GM19463 (cell line): ENCODE measurements at regions not wholly inside any gene's neighbourhood (a gene's known extent, or its start where the extent isn't known, plus 50 kb on each side); places are given as distances from the start of the nearest gene placed in this dataset.
A peak's percentile ranks its signal among the peaks of the same experiment; 100 is the strongest.
"Not testable (repeated sequence)": the region's sequence is repeated elsewhere in the genome, so short reads cannot be mapped to it uniquely, and the experiment has no call there.

Experiments used
- ATAC-seq: cut with Tn5 transposase; IDR thresholded peaks from one replicate; pipeline ENCODE4 v1.9.1; 2021; ENCODE audit warnings: mild to moderate bottlenecking, moderate library complexity; ENCODE audit not compliant: unreplicated experiment

DNA sequence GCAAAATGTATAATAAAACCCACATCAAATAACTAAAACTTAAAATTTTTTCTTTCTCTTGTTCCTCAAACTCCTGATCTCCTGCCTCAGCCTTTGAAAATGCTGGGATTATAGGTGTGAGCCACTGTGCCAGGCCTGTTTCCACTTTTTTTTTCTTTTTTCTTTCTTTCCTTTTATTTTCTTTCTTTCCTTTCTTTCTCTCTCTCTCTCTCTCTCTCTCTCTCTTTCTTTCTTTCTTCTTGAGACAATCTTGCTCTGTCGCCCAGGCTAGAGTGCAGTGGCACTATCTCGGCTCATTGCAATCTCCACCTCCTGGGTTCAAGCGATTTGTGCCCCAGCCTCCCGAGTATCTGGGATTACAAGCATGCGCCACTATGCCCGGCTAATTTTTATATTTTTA lies 164.6 kb downstream of the OR2B2 start:
- no peak for ATAC-seq

DNA sequence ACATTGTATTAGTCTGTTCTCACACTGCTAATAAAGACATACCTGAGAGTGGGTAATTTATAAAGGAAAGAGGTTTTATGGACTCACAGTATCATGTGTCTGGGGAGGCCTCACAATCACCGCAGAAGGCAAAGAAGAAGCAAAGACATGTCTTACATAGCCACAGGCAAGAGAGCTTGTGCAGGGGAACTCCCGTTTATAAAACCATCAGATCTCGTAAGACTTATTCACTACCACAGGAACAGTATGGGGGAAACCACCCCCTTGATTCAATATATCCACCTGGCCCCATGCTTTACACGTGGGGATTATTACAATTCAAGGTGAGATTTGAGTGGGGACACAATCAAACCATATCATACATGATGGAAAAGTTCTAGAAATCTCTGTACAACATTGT lies 165.3 kb downstream of the OR2B2 start:
- ATAC-seq = not testable (repeated sequence)

DNA sequence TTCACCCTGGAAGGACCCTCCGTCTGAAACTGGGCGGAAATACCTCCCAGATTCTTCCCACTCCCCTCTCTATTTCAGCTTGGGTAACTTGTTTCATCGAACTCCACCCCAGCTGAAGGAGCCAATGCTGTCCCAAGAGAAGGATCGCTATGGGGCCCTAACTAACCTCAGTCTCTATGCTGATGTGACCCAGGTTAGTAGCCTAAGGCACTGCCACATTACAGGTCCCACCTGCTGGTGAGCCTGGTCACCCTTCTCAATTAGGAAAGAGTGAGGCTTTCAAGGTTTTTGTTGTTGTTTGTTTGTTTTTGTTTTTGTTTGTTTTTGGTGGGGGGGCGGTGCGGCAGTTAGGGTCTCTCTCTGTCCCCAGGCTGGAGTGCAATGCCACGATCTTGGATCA lies 168.4 kb downstream of the OR2B2 start:
- no peak for ATAC-seq

DNA sequence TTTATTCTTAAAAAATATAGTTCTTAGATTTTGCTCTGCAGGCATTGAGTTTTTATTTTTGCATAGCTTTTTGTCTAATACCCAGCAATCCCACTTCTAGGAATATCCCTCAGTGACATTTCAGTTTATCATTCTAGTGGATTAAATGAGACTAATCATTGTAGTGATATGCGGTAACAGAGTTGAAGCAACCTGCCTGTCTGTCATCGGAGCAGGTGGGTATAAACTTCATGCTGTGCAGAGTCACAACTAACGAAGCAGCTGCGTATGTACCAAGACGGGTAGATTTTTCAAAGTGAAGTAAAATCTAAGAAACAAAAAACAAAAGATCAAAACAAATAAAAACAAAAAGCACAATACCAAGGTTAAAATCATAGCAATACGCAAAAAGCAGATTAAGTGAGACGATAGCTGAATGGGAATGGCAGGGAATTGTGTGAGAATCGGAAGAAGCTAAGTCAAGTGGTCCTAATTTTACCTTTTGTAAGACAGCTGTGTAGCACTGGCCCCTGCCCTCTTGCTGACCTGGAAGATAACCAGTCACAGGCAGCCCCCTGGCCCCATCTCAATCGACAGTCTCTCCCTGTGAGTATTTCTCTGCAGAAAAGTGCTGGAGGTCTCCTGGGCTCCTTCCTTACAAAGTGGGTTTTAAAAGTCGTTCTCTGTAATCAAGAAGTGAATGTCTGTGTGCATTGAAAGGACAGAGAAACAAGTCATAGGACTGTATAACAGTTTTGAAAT lies 169.2 kb downstream of the OR2B2 start:
- ATAC-seq = no peak

DNA sequence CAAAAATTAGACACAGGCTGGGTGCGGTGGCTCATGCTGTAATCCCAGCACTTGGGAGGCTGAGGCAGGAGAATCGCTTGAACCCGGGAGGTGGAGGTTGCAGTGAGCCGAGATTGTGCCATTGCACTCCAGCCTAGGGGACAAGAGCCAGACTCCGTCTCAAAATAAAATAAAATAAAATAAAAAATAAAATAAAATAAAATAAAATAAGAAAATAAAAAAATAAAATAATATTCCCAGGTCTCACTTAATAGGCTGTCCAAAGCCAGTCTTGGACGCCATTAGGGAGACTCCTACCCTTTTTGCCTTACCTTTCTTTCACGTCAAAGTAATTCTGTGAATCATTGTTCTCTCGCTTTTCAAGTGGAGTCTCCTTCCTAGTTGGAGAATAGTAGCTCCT lies 172.3 kb downstream of the OR2B2 start:
- ATAC-seq = not testable (repeated sequence)

DNA sequence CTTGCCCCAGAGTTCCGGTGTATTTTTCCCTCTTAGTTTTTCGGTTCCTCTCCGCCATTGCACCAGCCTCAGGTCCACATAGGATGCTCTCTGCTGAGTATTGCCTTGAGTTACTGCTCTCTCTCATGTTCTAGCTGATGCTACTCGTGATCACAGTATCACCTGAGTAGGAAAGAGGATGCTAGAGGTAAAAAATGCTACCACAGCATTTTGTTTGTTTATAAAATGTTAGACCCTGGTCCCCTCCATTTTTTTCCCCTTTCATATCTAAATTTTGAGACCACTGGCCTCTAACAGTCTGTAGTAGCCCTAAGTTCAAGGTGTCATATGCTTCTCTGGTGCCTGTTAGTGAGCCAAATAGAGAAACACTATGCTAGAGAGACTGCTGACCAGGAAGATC lies 175.5 kb downstream of the OR2B2 start:
- ATAC-seq = no peak

DNA sequence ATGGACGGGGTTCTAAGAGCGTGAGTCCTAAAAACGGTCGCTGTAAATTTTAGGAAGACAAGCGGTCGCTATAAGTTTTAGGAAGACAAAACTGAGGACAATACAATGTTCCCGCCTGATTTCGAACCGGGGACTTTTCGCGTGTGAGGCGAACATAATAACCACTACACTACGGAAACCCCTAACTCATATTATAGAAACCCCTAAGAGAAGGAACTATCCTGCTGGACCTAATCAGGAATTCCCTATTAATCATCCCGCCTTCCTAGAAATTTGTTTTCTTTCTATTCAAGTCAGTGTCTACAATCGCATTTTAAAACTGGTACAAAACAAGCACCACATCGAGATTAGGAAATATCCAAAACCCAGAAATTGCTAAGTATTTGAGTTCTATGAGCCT lies 183.8 kb downstream of the OR2B2 start:
- no peak for ATAC-seq

DNA sequence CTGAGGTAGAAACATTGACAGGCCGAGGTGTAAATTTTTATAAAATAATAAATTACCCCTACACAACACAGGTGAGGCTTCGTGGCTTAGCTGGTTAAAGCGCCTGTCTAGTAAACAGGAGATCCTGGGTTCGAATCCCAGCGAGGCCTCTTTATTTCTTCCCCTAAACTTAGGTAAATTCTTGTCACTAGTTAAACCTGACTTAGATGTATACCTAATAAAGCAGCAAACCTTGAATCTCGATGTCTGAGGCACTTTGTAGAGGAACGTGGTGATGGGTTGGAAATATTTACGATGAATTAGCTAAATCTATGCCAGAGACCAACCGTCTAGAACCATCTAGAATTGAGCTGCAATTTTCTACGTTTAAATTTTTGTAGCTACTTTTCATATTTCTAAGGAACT lies 185.6 kb downstream of the OR2B2 start:
- ATAC-seq = no peak

DNA sequence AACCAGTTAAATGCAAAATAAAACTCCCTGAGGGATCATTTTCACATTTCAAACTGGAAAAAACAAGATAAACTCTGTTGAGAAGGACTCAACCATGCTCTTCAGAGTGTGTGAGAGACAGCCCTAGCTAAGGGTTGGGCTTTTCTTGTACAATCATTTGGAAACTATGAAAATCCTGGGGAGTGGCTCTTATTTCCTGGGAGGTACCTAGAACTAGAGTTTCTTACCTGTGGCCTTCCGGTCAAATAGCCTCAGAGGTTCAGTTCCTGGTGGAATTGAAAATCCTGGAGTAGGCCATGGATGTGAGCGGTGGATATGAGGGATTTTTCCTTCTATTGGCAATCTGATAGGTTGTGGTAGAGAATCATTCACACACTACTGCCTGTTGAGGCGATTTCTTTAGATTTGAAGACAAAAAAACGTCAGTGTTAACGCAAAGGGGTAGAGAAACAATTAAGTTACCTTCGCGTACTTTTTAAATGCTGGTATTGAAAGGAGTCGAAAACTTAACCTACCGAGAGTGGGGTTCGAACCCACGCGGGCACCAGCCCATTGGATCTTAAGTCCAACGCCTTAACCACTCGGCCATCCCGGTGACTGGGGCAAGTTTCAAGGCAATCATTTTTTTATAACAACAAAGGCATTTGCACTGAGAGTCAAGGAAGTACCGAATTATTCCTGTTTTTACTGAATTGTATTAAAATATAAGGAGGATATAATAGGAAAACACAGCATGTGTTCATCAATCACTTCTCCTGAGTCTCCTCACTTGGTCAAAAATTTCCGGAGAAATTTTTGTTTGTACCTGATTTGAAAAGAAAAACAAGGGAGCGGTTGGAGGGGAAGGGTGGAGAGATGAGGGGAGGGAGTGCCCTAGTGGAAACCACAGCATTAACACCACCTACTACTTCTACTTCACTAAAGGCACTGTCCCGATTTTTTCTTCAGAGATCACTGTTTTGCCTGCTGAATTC lies 191.3 kb downstream of the OR2B2 start:
- ATAC-seq = no peak

DNA sequence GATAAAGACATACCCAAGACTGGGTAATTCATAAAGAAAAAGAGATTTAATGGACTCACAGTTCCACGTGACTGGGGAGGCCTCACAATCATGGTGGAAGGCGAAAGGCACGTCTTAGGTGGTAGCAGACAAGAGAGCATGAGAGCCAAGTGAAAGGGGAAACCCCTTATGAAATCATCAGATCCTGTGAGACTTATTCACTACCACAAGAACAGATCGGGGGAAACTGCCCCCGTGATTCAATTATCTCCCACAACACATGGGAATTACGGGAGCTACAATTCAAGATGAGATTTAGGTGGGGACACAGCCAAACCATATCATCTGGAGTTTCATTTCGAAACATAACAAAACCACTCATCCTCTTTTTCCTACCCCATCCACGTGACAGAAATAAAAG lies 193.2 kb downstream of the OR2B2 start:
- ATAC-seq = not testable (repeated sequence)

DNA sequence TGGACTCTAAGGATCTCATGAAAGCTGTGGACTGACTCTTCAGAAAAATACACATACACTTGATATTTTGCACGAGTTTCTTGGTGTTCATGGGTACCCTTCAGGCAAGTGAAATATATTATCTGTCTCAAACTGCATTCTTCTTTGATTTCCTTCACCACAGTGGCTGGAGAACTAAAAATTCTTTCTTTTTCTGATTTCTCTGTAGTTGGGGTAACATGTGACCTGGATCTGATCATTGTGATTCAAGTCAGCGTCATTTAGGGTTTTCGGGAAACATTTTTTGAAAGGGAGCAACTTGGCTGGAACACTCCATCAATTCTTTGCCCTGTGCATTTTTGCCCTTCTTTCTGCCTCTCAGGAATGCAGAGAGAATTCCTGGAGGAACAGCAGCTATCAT lies 205.8 kb downstream of the OR2B2 start:
- ATAC-seq = no peak

DNA sequence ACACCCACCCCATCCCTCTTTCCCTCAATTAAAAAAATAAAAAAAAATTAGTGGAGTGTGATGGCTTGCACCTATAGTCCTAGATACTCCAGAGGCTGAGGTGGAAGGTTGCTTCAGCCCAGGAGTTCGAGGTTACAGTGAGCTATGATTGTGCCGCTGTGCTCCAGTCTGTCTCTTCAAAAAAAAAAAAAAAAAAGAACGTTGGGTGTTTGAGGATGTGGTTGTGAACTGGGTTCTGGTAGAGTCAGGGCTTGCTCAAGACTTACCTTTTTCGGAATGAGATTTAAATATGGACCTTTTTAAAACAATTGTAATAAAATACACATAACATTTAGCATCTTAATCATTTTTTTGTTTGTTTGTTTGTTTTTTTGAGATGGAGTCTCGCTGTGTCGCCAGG lies 211.9 kb downstream of the OR2B2 start:
- no peak for ATAC-seq

DNA sequence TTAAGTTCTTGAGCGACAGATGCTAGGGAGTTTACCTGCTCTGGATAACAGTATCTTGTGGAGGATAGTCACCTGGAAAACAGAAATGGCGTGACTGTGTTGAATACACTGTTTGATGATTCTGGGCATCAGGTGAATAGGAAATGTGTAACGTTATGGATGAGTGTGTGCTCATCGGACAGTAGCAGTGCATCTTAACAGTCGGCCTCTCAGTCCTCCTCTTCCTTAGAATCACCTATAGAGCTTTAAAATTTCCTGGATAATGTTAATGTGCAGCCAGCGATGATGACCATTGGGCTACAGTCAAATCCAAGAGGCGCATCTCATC lies 217.7 kb downstream of the OR2B2 start:
- ATAC-seq = no peak

DNA sequence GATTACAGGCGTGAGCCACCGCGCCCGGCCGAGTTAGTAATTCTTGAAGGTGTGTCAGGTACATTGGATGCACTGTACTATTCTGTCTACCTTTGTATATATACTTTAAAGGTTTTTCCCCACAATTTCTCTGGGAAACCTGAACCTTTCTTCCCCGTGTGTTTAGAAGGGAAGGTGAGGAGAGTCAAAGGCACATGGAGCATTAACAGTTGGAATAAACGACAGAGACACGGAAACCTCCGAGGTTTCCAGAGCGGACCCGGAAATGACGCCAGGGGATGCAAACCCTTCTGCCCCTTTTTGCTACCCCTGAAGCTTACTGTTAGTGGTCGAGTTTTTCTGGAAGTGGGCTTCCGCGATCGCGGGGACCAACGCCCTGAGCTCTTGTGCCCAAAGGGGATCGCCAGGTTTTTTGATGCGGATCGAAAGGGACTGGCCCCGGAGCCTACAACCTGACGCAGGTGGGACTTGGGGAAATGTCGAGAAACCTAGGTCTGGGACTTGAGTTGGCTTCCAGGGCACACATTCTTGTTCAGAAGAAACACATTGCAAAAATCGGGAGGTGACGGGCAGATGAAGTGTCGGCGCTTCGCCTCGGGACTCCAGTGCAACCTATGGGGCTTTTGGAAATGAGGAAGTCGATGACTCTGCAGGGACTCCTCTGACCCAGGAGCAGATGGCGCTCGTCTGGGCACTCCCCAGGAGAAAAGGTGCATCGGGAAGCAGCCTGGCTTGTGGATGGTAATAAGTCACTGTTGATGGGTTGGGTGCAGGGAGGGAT lies 218.2 kb downstream of the OR2B2 start:
- ATAC-seq = no peak

DNA sequence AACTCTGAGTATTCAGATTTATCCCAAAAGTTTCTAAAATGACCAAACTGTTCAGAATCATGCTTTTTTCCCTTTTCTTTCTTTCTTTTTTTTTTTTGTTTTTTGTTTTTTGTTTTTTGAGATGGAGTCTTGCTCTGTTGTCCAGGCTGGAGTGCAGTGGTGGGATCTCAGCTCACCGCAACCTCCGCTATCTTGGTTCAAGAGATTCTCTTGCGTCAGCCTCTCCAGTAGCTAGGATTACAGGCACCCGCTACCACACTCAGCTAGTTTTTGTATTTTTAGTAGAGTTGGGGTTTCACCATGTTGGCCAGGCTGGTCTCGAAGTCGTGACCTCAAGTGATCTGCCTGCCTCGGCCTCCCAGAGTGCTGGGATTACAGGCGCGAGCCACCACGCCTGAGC lies 219.2 kb upstream of the ZNF184 start:
- ATAC-seq = not testable (repeated sequence)

DNA sequence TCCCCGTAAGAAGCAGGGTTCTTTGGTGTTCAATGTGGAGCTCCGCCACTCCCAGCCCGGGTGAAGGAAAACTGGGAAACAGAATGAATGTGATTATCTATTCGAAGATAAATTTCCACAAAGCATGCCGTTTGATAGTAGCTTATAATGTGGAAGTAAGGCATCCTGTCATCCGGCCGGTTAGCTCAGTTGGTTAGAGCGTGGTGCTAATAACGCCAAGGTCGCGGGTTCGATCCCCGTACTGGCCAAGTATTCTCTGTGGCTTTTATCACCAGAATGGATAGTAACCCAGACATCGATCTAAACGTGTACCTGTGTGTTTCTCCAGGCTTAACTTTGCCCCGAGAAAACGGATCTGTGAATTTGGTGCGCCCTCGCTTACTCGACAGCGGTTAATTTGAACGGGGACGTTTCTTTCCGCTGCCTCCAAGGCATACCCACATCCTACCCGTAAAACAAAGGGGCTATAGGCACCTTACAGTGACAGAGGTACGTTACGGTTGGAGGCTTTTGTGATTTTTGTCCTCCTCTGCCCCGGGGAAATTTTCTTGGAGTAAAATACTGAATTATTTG lies 215.2 kb upstream of the ZNF184 start:
- peak; percentile 58 for ATAC-seq

DNA sequence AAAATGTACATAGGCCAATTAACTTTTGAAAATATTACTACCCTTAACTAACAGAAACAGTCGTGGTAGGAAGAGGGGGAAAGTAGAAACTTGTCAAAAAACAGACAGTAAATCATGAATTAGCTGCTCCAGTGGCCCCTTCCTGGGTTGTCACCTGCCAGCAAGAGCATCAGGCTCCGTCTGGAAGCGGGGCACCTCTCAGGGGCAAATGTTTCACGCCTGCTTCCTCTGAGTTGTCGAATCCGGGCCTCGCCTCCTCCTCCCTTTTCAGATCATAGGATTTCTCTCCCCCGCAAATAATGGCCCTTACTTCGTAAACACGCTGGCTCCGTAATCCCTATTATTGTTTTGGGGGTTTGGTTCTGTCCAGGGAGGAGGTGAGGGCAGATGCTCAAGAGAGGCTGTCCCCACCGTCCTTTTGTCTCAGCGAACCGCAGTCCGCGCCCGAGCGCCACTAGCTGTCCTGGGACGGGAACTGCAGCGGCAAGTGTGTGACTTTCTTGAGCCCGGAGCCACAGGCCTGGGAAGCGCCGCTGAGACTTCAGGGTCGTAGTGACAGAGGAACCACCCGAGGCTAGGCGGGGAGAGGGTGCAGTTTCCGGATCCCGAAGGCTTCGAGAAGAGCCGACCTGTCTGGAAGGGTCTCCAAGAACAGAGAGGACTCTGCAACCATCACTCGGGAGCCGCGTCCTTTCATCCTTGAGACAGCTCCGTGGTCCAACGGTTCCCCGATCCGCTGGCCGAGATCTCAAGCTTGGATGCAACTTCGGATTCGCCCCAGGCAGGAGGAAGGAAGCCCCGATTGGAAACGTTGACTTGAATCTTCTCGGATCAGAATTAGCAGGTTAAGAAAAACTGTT lies 214.5 kb upstream of the ZNF184 start:
- ATAC-seq = peak; percentile 74

DNA sequence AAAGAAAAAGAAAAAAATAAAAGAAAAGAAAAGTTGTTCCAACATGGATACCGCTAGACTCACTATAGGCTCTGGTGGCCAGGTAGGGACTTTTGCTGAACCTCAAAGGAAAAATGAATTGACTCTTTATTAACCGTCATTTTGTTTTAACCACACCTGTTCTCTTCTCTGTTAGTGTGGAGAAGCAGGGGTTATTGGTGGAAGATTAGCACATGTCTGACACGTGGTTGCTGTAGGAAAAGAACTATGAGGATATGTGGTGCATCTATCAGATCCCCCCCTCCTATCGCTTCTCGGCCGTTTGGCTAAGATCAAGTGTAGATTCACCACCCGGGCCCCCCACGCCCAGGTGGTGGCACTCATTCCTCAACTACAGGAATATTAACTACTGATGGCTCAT lies 212.4 kb upstream of the ZNF184 start:
- ATAC-seq = no peak

DNA sequence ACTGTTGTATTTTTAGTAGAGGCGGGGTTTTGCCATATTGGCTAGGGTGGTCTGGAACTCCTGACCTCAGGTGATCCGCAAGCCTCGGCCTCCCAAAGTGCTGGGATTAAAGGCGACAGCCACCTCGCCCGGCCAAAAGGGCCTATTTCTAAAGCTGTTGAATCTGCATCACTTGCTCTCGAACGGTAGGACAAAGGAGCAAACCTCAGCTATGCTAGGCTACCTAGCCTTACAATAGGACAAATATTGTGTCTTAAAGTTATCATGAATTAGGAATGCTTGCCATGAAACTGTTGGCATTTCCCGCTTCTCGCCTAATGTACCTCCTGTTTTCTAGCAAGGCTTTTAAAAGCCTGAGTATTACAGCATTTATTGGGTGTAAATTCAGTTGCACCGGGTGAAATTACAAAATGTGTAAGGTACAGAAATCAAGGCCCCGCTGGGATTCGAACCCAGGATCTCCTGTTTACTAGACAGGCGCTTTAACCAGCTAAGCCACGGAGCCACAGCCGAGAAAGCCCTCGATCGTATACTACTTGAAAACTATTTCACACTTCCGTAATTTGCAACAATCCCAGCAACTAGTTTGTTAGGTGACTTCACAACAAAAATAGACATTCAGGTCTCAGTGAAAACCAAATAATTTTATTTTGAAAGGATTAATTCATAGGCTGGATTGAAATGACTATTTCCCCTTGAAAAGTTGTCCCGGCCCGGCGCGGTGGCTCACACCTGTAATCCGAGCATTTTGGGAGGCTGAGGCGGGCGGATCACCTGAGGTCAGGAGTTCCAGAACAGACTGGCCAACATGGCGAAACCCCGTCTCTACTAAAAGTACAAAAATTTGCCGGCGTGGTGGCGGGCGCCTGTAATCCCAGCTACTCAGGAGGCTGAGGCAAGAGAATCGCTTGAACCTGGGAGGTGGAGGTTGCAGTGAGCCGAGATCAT lies 211.6 kb upstream of the ZNF184 start:
- ATAC-seq = no peak
